ENCODE measurements at regions not wholly inside any gene's neighbourhood (a gene's known extent, or its start where the extent isn't known, plus 50 kb on each side); places are given as distances from the start of the nearest gene placed in this dataset.
"Not testable (repeated sequence)": the region's sequence is repeated elsewhere in the genome, so short reads cannot be mapped to it uniquely, and the experiment has no call there.

- no peak for DNase-seq
Measured at GRCh38 chr5:123746683-123747360, 234.8 kb downstream of the CSNK1G3 start.

GRCh38 chr5:123743990-123744583 lies 232.1 kb downstream of the CSNK1G3 start:
- no peak for DNase-seq

GRCh38 chr5:123735384-123735783 lies 223.4 kb downstream of the CSNK1G3 start:
- no peak for DNase-seq

GRCh38 chr5:123732257-123732656 lies 220.3 kb downstream of the CSNK1G3 start:
- DNase-seq: no peak

GRCh38 chr5:123722451-123722850 lies 210.5 kb downstream of the CSNK1G3 start:
- DNase-seq: no peak

- no peak for DNase-seq
Measured at GRCh38 chr5:123721675-123722276, 209.8 kb downstream of the CSNK1G3 start.

- no peak for DNase-seq
Measured at GRCh38 chr5:123720955-123721354, 209.0 kb downstream of the CSNK1G3 start.

GRCh38 chr5:123720339-123720738 lies 208.4 kb downstream of the CSNK1G3 start:
- no peak for DNase-seq

GRCh38 chr5:123719004-123719403 lies 207.0 kb downstream of the CSNK1G3 start:
- no peak for DNase-seq

- no peak for DNase-seq
Measured at GRCh38 chr5:123718238-123718637, 206.3 kb downstream of the CSNK1G3 start.

- DNase-seq: no peak
Measured at GRCh38 chr5:123717139-123717538, 205.2 kb downstream of the CSNK1G3 start.

- DNase-seq: no peak
Measured at GRCh38 chr5:123710031-123710430, 198.1 kb downstream of the CSNK1G3 start.

- DNase-seq: no peak
Measured at GRCh38 chr5:123709422-123709821, 197.4 kb downstream of the CSNK1G3 start.

- no peak for DNase-seq
Measured at GRCh38 chr5:123708074-123708806, 196.3 kb downstream of the CSNK1G3 start.

- DNase-seq: no peak
Measured at GRCh38 chr5:123706531-123706930, 194.6 kb downstream of the CSNK1G3 start.

GRCh38 chr5:123705741-123706140 lies 193.8 kb downstream of the CSNK1G3 start:
- no peak for DNase-seq

- DNase-seq: no peak
Measured at GRCh38 chr5:123701511-123702200, 189.7 kb downstream of the CSNK1G3 start.

GRCh38 chr5:123700624-123701287 lies 188.8 kb downstream of the CSNK1G3 start:
- DNase-seq: no peak

- no peak for DNase-seq
Measured at GRCh38 chr5:123699571-123699970, 187.6 kb downstream of the CSNK1G3 start.

GRCh38 chr5:123698937-123699336 lies 187.0 kb downstream of the CSNK1G3 start:
- not testable (repeated sequence) for DNase-seq

- no peak for DNase-seq
Measured at GRCh38 chr5:123696921-123697341, 185.0 kb downstream of the CSNK1G3 start.

- DNase-seq: no peak
Measured at GRCh38 chr5:123690821-123691220, 178.8 kb downstream of the CSNK1G3 start.
